DOHH2 (cell line): ENCODE measurements at regions not wholly inside any gene's neighbourhood (a gene's known extent, or its start where the extent isn't known, plus 50 kb on each side); places are given as distances from the start of the nearest gene placed in this dataset.

Experiments
- CTCF ChIP-seq: fragments of 200-600 bp; sonication (generic); IDR thresholded peaks from one replicate; pipeline ENCODE4 v1.5.1; 2014; ENCODE audit warnings: antibody characterized with exemption, mild to moderate bottlenecking, low read depth, low read length; ENCODE audit not compliant: poor library complexity, severe bottlenecking
- EZH2phosphoT487 ChIP-seq: fragments of 200-600 bp; sonication (generic); IDR thresholded peaks from 2 replicates; pipeline ENCODE4 v1.6.1; 2017; ENCODE audit warnings: borderline replicate concordance, mild to moderate bottlenecking, antibody characterized with exemption, low read length, moderate library complexity, mixed read lengths

DNA sequence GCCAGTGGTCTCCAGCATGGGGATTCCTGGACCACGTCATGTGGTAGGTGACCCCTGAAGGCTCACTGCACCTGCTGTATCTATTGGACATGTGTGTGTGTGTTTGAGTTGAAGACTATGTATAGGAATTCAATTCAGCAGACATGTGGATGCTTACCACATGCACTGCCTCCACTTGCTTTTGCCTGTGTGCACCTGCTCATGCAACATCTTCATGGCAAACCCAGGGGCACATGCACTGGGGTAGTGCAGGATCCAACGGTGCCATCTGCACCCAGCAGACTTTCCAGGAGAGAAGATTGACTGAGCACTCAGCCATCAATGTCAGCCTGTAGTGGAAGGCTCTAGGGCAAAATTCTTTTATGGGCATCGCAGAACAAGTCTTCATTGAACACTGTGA, 299.4 kb downstream of the CDH26 start:
- TF ChIP-seq CTCF, result no peak
- no peak for TF ChIP-seq EZH2phosphoT487
